NAMALWA (cell line): ENCODE measurements at regions not wholly inside any gene's neighbourhood (a gene's known extent, or its start where the extent isn't known, plus 50 kb on each side); places are given as distances from the start of the nearest gene placed in this dataset.

Experiments used
- DNase-seq: peaks from one replicate; pipeline ENCODE4 v3.0.0-alpha.2; 2015; ENCODE audit warnings: low spot score

GRCh38 chr10:3898821-3899220 lies 113.8 kb upstream of the KLF6 start:
- no peak for DNase-seq

- no peak for DNase-seq
Measured at GRCh38 chr10:3897156-3897555, 112.1 kb upstream of the KLF6 start.

- no peak for DNase-seq
Measured at GRCh38 chr10:3896161-3896560, 111.2 kb upstream of the KLF6 start.

- DNase-seq: no peak
Measured at GRCh38 chr10:3895045-3895631, 110.1 kb upstream of the KLF6 start.

DNA sequence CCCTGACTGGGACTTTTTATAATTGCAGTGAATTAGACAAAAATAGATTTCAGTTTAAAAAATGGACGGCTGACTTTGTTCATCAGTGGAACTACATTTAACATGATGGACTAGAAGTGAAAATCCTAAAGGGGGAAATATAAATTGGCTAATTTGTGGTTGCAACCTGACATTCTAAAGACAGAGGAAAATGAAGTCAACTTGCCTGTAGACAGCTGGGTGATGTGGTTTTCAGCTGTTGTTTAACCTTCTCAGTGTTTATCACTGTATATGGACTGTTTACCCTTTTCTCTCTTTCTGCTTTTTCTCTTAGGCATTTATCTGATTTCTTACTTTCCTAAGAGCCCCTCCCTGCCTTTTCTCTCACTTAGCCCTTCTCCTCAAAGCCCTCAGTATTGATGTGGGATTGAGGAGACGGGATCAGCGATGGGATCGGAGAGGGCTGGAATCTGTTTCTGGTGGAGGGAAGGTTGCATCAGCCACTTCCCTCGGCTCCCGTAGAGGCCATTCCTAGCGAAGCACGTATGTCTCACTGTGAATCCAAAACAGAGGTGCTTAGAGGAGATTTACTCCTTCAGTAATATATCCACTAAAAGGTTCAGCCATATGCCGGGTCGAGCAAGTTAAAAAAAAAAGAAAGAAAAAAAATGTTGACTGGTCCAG lies 109.0 kb upstream of the KLF6 start:
- no peak for DNase-seq

DNA sequence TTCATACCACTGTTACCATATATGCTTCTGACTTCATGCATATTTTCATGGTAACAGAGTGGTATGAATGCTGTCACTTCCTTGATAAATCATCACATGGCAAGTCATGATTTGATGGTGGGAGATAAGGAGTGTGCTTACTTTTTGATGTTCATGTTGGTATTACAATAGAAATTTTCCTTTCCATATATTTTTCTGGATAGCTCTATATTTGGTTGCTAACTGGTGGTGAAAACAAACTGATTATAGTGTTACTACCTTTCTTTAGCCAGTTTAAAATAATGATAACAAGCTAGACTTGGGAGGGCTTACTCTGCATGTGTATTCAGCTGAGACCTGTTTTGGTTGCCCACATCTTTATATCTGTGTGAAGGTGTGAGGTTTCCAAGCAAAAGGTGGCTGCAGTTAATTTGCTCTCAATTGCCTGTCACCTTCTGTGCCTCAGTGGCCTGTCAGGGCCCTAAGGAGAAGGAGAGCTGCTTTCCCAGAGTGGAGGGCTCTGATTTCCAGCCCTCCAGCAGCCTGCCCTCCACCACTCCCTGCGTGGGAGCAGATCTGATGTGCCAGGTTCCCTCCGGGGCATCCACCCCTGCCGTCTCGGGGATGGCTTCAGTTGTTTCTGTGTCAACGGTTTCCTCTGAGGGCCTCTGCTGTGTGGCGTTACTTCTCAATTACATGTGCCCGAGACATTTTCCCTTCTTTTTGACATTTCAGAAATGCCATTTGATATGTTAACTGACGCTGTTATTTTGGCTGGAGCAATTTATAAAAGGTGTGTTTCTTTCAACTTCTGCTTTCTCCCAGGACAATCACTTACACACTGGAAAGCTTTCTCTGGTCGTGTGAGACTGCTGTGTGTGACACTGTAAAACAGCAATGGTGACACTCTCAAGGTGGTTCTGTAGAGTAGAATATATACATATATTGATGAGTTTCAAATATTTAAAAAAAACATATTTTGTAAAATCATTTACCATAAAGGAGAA lies 107.7 kb upstream of the KLF6 start:
- DNase-seq: no peak

- no peak for DNase-seq
Measured at GRCh38 chr10:3891396-3891795, 106.4 kb upstream of the KLF6 start.

DNA sequence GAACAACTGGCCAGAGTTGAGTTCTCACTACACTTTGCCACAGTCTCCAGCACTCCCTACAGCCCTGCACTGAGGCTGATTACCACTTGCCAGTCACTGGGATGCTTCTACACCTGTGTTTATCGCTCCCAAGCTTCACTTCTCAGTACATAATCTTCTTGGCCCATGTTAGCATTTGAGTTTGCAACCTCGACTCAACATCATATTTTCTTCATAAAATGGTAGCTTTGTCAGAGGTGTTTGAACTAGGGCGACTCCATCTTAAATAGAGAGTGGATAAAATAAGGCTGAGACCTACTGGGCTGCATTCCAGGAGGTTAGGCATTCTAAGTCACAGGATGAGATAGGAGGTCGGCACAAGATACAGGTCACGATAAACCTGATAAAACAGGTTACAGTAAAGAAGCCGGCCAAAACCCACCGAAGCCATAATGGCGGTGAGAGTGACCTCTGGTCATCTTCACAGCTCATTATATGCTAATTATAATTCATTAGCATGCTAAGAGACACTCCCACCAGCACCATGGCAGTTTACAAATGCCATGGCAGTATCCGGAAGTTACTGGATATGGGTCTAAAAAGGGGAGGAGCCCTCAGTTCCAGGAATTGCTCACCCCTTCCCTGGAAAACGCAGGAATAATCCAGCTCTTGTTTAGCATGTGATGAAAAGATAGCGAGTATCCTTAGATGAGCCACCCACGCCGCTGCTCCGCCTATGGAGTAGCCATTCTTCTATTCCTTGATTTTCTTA lies 105.8 kb upstream of the KLF6 start:
- DNase-seq: no peak

GRCh38 chr10:3889961-3890522 lies 105.0 kb upstream of the KLF6 start:
- DNase-seq: no peak

GRCh38 chr10:3887885-3888476 lies 103.0 kb upstream of the KLF6 start:
- no peak for DNase-seq

DNA sequence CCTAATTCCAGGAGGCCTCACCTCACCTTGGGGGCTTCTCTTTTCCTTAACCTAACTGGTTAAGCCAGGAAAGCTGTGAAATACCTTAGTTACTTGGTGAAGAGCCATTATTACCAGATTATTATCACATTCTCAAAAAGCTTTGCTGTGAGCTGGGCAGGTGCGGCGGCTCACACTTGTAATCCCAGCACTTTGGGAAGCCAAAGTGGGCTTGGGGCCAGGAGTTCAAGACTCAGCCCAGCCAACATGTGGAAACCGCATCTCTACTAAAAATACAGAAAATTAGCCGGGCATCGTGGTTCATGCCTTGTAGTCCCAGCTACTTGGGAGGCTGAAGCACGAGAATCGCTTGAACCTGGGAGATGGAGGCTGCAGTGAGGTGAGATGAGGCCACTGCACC lies 102.4 kb upstream of the KLF6 start:
- no peak for DNase-seq

GRCh38 chr10:3886641-3887251 lies 101.7 kb upstream of the KLF6 start:
- no peak for DNase-seq

- no peak for DNase-seq
Measured at GRCh38 chr10:3886191-3886590, 101.2 kb upstream of the KLF6 start.

DNA sequence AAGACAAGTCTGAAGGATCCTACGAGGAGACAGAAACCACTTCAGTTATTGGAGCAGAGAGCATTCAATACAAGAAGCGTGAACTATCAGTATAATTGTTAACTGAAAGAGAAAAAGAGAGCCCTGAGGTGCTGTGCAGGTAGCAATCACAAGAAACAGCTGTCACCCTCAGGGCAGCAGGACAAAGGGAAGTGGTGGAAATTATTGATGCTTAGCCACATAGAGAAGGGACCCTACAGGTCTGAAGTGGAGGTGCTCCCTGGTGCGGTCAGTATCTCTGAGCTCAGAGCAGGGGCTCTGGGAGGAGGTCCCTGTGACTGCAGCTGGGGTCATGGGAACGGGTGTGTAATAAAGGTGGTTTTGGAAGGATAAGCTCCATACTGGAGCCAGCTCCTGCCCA lies 97.8 kb upstream of the KLF6 start:
- no peak for DNase-seq

DNA sequence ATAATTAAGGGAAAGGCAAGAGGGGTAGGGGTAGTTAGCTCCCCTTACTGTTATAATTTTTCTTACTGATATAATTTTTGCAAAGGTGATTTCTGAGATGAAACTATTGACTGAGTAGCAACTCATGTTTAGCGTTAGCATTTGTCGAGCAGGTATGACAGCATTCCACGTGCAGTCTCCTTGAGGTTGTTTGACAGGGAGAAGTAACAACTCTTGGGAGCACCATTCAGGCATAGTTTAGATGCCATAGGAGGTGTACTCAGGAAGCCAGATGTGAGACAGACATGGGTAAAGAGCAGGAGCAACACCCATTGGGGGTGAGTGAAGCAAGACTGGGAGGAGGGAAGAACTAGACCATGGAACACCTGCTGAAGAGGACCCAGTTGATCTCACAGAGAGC lies 96.6 kb upstream of the KLF6 start:
- no peak for DNase-seq

GRCh38 chr10:3879073-3879472 lies 94.1 kb upstream of the KLF6 start:
- DNase-seq: no peak

DNA sequence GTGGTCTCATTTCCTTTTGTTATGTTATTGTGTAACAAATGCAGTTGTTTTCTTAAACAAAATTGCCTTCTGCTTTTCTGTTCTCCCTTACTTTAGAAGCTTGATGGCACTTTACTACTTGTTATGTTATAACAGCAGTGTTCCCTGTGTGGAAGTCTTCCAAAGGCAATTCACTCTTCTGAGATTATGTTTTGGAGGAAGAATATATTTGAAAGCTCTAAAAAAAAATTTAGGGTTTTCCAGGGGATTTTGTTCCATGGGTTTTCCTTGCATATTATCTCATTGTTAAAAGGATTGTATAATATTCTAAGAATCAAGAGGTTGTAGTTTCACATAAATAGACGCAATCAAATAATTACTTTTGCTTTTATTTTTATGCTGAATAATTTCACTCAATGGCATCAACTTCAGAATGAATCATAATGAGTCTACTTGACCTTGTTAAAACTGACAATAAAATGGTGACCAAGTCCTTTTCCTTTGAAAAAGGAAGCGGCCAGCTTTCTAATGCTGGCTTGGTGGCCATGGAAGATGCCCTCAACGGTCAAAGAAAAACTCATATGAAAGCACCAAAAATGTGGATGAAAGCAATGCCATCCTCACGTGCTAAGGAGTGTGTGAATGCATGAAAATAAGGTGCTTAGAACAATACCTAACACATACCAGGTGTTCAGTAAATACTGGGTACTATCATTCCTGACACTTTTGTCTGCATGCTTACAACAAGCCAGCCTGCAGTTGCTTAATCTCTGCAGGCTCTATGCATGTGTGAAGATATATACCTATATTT lies 92.4 kb upstream of the KLF6 start:
- DNase-seq: no peak

GRCh38 chr10:3876350-3876962 lies 91.4 kb upstream of the KLF6 start:
- no peak for DNase-seq

DNA sequence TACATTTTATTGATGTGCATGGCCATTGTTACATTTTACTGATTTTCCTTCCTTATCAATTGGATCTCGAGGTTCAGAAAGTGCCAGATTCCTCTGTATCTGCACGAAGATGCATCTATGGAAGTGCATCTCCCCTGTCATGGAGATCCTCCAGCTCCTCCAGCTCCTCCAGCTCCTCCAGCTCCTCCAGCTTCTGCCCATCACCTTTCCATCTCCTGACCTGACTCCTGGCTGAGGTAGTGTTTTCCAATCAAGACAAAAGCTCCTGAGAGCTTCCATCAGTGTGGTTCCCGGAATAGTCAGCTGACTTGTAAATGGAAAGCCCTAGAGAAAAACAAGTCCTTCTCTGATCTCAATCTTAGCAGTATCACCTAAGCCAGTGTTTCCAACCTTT lies 90.8 kb upstream of the KLF6 start:
- no peak for DNase-seq
